NOMO-1 treated with DMSO at 0.1 percent for 48 hours (cell line): ENCODE measurements at regions not wholly inside any gene's neighbourhood (a gene's known extent, or its start where the extent isn't known, plus 50 kb on each side); places are given as distances from the start of the nearest gene placed in this dataset.

Experiments used
- DNase-seq: peaks from one replicate; lab custom pipeline; 2025; ENCODE audit not compliant: unreplicated experiment; lab: John Stamatoyannopoulos, UW

- DNase-seq, result no peak
These were observed 163.0 kb upstream of the DACH1 start for GRCh38 chr13:72029981-72030380.

GRCh38 chr13:72025836-72026235, 158.8 kb upstream of the DACH1 start:
- no peak for DNase-seq

DNA sequence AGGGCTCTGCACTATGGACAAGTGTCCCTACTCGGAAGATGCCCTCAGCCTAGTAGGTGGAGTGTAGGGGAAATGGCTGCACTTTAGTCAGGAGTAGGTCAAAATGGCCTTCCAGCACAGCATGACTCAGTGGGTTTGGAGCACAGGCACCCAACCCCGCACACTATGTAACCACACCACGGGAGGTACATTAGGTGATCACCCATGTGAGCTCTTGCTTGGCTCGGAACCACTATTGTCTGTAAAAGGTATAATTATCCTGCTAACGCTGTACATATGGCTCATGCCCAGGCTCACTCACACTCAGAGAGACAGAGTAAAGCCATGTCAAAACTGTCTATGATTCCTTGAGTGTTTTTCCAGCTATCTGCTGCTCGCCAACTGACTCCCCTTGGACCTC, 156.9 kb upstream of the DACH1 start:
- DNase-seq, result no peak

GRCh38 chr13:72005455-72005854, 138.5 kb upstream of the DACH1 start:
- DNase-seq, result no peak

DNA sequence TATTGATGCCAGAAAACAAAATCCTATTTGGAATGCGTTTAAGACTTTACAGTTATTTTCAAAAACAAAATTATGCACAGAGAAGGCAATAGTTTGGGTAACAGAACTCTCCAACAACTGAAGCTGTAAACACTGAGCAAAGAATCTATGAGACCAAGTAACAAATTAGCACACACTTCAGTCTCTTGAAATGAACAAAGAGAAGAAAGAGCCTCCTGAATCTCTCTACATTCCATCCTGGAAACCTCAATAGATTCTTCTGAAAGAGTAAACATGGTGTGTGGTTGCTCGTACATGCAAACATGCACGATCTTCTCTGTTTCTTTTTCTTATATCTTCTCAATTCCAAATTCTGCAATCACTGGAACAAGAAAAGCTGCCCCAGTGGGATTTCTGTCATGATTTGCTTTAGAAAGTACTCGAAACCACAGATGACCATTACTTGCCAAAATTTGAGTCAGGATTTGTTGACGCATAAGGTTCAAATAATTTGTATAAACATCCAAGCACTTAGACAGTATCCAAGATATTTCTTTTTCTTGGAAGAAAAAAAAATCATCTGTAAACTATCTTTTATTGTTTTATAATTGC, 137.9 kb upstream of the DACH1 start:
- DNase-seq, result no peak

- DNase-seq, result no peak
These were observed 137.2 kb upstream of the DACH1 start for GRCh38 chr13:72004246-72004645.

DNA sequence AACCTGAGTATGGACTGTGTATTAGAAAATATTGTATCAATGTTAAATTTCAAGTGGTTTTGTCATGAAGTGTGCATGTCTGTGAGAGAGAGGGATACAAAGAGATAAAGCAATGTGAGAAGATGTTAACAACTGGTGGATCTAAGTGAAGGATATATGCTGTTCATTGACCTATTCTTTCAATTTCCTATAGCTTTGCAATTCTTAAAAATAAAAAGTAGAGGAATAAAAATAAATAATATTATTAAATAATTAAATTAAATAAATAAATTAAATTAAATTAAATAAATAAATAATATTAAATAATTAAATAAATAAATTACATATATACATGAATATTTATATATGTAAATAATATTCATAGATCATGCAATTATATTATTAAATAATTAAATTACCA, 131.2 kb upstream of the DACH1 start:
- DNase-seq, result no peak

DNA sequence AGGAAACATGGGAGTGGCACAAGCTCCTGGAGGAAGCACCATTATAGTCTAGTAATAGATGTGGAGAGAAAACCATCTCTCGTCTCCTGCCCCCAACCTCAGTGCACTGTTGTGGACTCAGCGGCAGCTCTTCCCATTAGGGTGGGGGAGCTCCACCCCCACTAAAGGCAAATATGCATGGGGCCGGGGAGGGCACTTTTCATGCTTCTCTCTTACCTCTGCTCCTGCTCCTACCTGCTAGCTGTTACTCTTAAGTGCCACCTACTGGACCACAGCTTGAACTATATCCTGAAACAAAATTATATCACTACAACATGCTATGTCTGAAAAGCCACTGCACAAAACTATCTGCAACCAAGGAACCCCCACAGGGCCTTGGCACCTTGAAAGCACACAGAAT, 112.6 kb upstream of the DACH1 start:
- peak; percentile 59 for DNase-seq

- DNase-seq, result no peak
These were observed 110.0 kb upstream of the DACH1 start for GRCh38 chr13:71977028-71977427.

GRCh38 chr13:71967990-71968389, 101.0 kb upstream of the DACH1 start:
- DNase-seq, result no peak

DNA sequence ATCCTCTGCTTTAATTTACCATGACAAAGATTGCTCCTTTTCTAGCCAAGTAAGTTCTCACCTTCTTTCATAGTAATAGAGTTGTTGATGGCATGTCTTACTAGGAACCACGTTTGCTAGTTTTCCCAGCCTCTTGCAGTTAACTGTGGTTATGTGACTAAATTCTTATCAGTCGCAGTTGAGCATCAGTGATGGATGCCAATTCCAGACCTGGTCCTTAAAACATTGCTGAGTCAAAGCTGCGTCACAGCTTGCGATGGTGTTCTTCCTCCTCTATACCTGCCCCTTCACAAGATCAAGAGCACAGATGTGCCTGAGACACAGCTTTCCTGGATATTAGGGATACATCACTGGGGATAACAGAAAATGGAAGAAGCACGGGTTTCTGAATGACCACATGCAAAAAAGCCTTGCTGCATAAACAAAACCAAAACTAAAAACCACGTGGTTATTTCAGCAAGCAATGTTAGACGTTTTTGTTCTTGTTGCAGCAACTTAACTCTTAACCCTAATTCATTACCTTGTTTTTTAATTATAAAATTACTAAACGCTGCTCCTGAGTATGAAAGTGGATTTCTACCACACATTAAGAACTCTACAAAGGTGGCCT, 97.6 kb upstream of the DACH1 start:
- peak; percentile 55 for DNase-seq

- no peak for DNase-seq
These were observed 95.7 kb upstream of the DACH1 start for GRCh38 chr13:71962735-71963134.

DNA sequence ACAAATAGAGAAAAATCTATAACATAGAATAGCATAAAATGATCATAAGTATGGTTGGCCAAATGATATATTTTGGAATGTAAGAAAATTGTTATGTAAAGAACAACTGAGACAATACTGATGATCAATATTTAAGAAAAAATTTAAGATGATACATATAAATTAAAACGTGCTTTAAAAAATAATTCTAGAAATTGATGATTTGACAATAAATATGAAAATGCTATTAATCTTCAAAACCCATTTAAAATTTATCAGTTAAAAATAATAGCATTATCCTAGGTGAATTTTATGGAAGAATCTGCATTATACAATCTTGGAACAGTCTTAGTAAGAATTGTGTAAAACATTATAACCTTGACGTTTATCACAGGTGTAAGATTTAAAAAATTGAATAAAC, 95.1 kb upstream of the DACH1 start:
- no peak for DNase-seq

DNA sequence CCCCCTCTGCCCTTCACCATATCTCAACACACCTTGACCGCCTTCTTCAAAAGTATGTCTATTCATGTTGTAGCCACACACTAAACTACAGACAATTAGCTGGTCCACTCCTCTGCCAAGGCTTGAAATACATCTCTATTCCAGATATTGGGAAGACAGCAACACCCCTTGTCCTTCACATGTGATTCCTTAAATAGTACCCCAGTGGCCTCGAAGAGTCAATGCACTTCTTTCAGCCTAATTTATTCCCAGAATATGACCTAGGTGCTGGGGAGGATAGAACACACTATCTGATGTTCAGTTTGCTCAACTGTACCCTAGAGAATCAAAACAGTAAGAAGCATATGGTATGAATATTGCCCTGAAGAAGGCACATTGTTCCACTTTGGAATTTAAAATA, 82.4 kb upstream of the DACH1 start:
- no peak for DNase-seq

- DNase-seq, result peak; percentile 94
These were observed 72.2 kb upstream of the DACH1 start for GRCh38 chr13:71939186-71939585.

DNA sequence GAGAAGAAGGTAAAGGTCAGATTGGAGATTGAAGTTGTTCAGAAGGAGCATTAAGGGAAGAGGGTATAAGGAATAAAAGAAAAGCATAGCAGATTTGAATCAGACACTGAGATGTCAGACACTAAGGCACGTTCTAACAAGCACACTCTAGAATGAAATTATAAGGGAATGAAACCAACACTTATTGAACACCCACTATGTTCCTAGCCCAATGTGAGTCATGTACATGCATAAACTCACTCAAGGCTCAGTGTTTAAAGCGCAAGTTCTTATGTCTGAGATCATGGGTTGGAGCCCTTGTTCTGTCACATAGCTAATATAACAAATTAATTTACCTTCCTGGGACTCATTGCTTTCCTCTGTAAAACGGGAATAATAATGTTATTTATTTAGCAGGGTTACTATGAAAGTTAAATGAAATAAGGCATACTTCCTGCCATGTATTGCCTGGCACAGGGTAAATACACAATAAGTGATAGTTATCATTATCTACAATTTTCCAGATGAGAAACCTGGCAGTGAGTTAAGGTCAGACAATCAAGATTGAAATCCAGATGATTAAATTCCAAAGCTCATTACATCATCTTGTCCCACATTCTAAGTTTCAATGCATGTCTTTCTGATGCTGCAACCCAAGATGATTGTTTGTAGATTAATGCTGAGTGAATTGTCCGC, 68.3 kb upstream of the DACH1 start:
- no peak for DNase-seq

DNA sequence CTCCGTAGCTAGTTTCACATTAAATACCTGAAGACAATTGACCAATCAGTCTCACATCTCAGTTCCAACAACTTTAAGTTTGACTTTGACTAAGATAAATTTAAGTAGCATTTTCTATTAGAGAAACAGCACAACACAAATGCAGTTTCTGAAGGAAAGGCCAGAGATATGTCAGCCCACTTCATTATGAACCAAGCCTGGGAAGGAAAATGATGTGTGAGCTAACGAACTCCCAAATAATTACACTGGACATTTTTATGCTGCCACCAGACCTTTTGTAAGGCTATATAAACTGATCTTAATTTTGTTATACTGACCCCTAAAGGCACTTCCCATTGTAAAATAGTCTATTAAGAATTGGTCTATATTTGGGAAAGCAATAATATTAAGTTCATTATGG, 57.9 kb upstream of the DACH1 start:
- no peak for DNase-seq

- DNase-seq, result no peak
These were observed 55.2 kb upstream of the DACH1 start for GRCh38 chr13:71922194-71922593.
